Lower leg skin (tissue), 4 donors: ENCODE measurements at regions not wholly inside any gene's neighbourhood (a gene's known extent, or its start where the extent isn't known, plus 50 kb on each side); places are given as distances from the start of the nearest gene placed in this dataset.

Experiments
- DNase-seq, 2 donors: peaks; one replicate each; pipeline ENCODE4 v3.0.0-alpha.2; 2019; ENCODE audit warnings: low spot score in 2 of 2
- H3K4me3 ChIP-seq: fragments of 200-600 bp; sonication (generic); 2 replicates; pipeline ENCODE4 v1.5.1; 2017; ENCODE audit warnings: mild to moderate bottlenecking, low read depth; ENCODE audit not compliant: poor library complexity, severe bottlenecking
- POLR2A ChIP-seq, 2 donors: fragments of 450-650 bp; IDR thresholded peaks; one replicate each; pipeline ENCODE4 v1.6.1; 2016 to 2017; ENCODE audit warnings: antibody characterized with exemption in 2 of 2, mild to moderate bottlenecking in 1 of 2, moderate library complexity in 1 of 2
- WGBS, 2 donors: methylation state at CpG; one replicate each; pipeline ENCODE4 v1.1.5; 2018; 5-methylcytosine and 5-hydroxymethylcytosine counted together
- intact Hi-C: fragments of 100-400 bp; cut with DNase I; formaldehyde crosslinking; loops from one replicate; pipeline ENCODE4 v1.15.0; 2023; ENCODE audit warnings: low total_unique reads
- TF ChIP-seq, protein P1 (sequence below), 3 donors: fragments of 450-650 bp; IDR thresholded peaks; one replicate each; pipeline ENCODE4 v1.5.1; 2016; ENCODE audit warnings: antibody characterized with exemption in 3 of 3, mild to moderate bottlenecking in 3 of 3, moderate library complexity in 2 of 3

DNA sequence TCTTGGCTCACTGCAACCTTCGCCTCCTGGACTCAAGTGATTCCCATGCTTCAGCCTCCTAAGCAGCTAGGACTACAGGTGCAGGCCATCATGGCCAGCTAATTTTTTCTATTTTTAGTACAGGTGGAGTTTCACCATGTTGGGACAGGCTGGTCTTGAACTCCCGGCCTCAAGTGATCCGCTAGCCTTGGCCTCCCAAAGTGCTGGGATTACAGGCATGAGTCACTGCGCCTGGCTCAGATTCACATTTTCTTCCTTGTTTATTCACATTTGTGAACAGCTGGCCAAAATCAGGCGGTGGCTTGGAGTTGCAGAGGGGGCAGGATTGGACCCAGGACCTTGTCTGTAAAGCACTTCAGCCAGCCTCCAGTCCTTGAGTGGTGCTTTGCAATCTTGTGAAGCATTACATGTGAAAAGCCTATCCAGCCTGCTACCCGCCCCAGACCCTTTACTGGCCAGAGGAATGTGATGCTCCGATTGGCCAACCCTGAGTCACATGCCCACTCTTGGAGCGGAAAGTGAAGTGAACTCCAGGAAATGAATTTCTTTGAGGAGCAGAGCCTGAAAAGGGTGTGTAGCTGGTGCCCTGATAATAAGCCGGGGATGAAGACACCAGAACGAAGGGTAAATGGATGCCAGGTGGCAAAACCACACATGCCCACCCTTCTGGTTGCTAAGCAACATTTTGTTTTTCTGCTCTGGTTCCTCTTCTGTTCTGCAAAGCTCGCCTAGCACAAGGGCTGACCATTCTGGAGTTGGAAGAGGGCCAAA is 62.6 kb upstream of the PTPRJ start:
- peak; percentile 80 to 94 for DNase-seq
- TF ChIP-seq POLR2A (IDR thresholded peaks at IDR 0.05): no peak
- TF ChIP-seq, protein P1, sequence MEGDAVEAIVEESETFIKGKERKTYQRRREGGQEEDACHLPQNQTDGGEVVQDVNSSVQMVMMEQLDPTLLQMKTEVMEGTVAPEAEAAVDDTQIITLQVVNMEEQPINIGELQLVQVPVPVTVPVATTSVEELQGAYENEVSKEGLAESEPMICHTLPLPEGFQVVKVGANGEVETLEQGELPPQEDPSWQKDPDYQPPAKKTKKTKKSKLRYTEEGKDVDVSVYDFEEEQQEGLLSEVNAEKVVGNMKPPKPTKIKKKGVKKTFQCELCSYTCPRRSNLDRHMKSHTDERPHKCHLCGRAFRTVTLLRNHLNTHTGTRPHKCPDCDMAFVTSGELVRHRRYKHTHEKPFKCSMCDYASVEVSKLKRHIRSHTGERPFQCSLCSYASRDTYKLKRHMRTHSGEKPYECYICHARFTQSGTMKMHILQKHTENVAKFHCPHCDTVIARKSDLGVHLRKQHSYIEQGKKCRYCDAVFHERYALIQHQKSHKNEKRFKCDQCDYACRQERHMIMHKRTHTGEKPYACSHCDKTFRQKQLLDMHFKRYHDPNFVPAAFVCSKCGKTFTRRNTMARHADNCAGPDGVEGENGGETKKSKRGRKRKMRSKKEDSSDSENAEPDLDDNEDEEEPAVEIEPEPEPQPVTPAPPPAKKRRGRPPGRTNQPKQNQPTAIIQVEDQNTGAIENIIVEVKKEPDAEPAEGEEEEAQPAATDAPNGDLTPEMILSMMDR (IDR thresholded peaks at IDR 0.05): no peak
- intact Hi-C loops: no loop called here
- no peak overlapping the region for H3K4me3 ChIP-seq
- 43 to 45% methylated on average over 11 of the region's 11 CpGs for WGBS, 2 donors

DNA sequence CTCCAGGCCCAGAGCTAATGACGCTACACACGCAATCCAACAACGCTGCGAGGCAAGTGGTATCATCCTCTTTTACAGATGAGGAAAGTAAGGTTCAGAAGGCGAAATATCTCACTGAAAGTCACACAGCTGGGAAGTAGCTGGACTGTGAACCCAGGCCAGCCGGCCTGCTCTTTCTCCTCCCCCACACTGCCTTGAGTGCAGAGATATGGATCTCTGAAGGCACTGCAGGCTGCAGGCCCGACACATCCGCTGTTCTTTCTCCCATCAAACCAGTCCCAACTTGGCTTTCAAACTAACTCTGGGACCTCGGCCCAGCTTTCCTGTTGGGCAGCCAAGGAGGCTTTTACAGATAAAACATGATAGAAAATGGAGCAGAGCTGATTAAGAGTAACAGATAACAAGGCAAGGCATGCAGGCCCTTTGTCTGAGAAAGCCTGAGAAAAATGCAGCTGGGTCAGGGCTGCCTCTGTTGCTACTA is 64.0 kb upstream of the PTPRJ start:
- WGBS, 2 donors: 51% methylated on average over 9 of the region's 9 CpGs
- no peak for TF ChIP-seq POLR2A (IDR thresholded peaks at IDR 0.05)
- TF ChIP-seq, protein P1 (IDR thresholded peaks at IDR 0.05): no peak
- H3K4me3 ChIP-seq: no peak overlapping the region
- intact Hi-C loops: no loop called here
- no peak for DNase-seq

DNA sequence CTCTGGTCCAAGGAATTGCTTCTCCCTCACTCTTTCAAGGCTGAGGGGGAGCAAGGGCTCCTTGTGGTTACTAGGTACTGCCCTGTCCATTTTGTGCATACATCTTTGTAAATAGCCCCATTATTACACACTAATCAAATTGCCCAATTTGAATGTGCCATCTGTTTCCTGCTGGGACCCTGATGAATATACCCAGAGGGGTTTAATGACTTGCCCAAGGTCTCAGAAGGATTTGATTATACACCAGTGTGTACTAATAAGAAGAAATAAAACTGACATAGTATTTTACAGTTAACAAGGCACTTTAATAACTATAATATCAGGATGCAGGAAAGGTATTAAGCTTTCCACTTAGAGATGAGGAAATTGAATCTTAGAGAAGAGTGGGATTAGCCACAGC is 64.6 kb upstream of the PTPRJ start:
- DNase-seq: no peak
- intact Hi-C loops: no loop called here
- TF ChIP-seq, protein P1 (IDR thresholded peaks at IDR 0.05): no peak
- no peak for TF ChIP-seq POLR2A (IDR thresholded peaks at IDR 0.05)
- no peak overlapping the region for H3K4me3 ChIP-seq

DNA sequence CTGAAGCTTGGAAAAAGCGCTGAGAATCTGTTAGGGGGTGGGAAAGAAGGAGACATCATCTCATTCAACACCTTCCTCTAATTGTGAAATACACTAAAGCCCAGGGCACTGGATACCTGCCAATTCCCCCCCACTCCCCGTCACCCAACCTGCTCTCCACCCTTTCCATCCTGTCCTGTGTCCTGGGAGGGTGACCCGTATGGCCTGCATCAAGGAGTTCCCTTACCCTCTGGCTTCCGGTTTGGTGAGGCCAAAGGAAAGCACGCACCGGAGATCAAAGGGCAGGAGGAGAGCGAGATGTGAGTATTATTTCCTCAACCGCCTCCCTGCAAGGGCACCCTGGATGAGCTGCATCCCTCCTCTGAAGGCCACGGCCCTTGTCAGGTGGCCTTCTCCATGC is 65.0 kb upstream of the PTPRJ start:
- 67 to 68% methylated on average over 9 of the region's 9 CpGs for WGBS, 2 donors
- intact Hi-C loops: no loop called here
- no peak for TF ChIP-seq POLR2A (IDR thresholded peaks at IDR 0.05)
- no peak overlapping the region for H3K4me3 ChIP-seq
- DNase-seq: no peak

DNA sequence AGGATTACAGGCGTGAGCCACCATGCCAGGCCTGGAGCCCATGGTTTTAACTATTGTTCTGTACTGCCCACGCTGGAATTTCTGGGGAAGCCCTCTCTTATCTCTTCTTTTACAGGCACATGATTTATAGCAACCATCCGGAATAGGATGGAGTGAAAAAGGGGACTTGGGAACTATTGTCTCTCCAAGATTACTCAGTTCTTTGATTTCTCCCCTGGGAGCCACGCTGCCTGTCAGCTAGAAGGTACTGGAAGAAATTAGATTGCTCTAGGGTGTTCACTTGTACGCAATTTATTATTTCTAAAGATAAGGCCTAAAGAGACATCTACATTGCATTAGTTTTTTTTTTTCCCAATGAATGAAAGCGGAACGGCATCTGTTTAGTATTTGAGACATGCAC is 65.6 kb upstream of the PTPRJ start:
- WGBS, 2 donors: 70 to 75% methylated on average over 7 of the region's 7 CpGs
- DNase-seq: no peak
- TF ChIP-seq POLR2A (IDR thresholded peaks at IDR 0.05): no peak
- intact Hi-C loops: no loop called here
- no peak overlapping the region for H3K4me3 ChIP-seq

DNA sequence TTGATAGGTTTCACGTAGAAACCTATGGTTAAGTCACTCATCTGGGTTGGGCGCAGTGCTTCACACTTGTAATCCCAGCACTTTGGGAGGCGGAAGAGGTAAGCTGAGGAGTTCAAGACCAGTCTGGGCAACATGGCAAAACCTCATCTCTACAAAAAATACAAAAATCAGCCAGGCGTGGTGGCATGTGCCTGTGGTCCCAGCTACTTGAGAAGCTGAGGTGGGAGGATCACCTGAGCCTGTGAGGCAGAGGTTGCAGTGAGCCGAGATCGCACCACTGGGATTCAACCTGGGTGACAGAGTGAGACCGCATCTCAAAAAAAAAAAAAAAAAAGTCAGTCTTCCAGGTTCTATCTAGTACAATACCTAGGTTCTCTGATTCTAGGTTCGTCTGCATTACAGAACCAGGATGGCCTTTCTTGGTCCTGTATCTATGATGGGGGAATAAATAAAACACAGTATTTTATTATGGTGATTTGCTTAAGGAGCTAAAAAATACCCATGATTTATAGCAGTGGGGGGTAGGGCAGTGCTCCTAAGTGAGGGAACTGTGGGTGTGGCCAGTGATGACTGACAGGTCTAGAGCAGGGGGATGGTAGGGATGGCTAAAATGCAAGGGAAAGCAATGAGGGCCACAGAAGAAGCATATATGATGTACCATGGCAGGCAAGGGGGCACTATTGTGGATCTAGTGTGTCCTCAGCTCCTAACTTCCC is 65.5 kb upstream of the NUP160 start:
- TF ChIP-seq POLR2A (IDR thresholded peaks at IDR 0.05): no peak
- TF ChIP-seq, protein P1 (IDR thresholded peaks at IDR 0.05): no peak
- intact Hi-C loops: no loop called here
- H3K4me3 ChIP-seq: no peak overlapping the region
- no peak for DNase-seq
- 91 to 96% methylated on average over 8 of the region's 8 CpGs for WGBS, 2 donors
